Thyroid gland (tissue), 4 donors: ENCODE measurements at regions not wholly inside any gene's neighbourhood (a gene's known extent, or its start where the extent isn't known, plus 50 kb on each side); places are given as distances from the start of the nearest gene placed in this dataset.

ENCODE experiments used
- POLR2A ChIP-seq, 2 donors: fragments of 450-650 bp; IDR thresholded peaks; one replicate each; pipeline ENCODE4 v1.6.1; 2017; ENCODE audit warnings: antibody characterized with exemption in 2 of 2, mild to moderate bottlenecking in 2 of 2, moderate library complexity in 1 of 2
- TF ChIP-seq, protein P1 (sequence below), 6 experiments: fragments of 200-600 bp in 3 of 6; fragments of 450-650 bp in 3 of 6; sonication (generic) in 3 of 6; IDR thresholded peaks; one replicate each; pipeline ENCODE4 v1.5.1; 2016 to 2019; ENCODE audit warnings: antibody characterized with exemption in 6 of 6, mild to moderate bottlenecking in 2 of 6, inconsistent platforms in 1 of 6, moderate library complexity in 1 of 6

DNA sequence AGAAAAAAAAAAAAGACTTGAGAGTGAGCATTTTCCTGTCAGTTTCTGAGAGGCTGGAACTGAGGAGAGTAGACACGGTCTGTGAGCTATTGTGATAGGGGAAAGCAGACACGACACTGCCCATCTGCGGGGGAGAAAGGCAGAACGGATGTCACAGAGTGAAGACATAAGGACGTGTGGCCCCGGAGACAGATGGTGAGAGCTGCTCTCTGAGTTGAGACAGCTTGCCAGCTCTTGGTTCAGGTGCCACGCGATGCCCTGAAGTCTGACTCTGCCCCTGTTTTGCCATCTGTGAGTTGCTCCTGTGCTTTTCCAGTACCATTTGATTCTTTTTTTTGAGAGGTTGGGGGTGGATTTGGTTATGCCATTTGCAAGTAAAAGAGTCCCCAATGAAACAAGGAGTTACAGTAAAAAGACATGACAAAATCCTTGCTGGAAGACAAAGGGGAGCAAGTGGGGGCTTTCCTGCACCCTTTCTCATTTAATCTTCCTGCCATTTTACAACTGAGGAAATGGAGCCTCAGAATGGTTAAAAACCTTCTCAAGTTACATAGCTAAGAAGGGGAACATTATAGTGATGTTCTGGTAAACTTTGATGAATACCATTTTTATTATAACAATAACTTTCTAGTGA is 128.9 kb upstream of the DNAH14 start:
- TF ChIP-seq, protein P1, sequence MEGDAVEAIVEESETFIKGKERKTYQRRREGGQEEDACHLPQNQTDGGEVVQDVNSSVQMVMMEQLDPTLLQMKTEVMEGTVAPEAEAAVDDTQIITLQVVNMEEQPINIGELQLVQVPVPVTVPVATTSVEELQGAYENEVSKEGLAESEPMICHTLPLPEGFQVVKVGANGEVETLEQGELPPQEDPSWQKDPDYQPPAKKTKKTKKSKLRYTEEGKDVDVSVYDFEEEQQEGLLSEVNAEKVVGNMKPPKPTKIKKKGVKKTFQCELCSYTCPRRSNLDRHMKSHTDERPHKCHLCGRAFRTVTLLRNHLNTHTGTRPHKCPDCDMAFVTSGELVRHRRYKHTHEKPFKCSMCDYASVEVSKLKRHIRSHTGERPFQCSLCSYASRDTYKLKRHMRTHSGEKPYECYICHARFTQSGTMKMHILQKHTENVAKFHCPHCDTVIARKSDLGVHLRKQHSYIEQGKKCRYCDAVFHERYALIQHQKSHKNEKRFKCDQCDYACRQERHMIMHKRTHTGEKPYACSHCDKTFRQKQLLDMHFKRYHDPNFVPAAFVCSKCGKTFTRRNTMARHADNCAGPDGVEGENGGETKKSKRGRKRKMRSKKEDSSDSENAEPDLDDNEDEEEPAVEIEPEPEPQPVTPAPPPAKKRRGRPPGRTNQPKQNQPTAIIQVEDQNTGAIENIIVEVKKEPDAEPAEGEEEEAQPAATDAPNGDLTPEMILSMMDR (IDR thresholded peaks at IDR 0.05), result no peak
- no peak for TF ChIP-seq POLR2A (IDR thresholded peaks at IDR 0.05)
